Bronchial epithelial cell (primary cell): ENCODE measurements at regions not wholly inside any gene's neighbourhood (a gene's known extent, or its start where the extent isn't known, plus 50 kb on each side); places are given as distances from the start of the nearest gene placed in this dataset.
A peak's percentile ranks its signal among the peaks of the same experiment; 100 is the strongest.

Experiments used
- DNase-seq: peaks from one replicate; pipeline ENCODE4 v3.0.0-alpha.2; 2010; ENCODE audit warnings: low read depth
- FAIRE-seq: peaks from 2 replicates; lab custom pipeline; 2011; peaks lifted over from hg19 to GRCh38; lab: Jason Lieb, UNC
- H3K27me3 ChIP-seq: 2 replicates; pipeline ENCODE4 v1.5.1; 2011; ENCODE audit warnings: low read length; ENCODE audit not compliant: control insufficient read depth, insufficient read depth
- H3K36me3 ChIP-seq: 2 replicates; pipeline ENCODE4 v1.5.1; 2011; ENCODE audit warnings: low read length; ENCODE audit not compliant: control insufficient read depth, insufficient read depth
- H3K4me3 ChIP-seq: 2 replicates; pipeline ENCODE4 v1.5.1; 2011; ENCODE audit warnings: mild to moderate bottlenecking, low read depth, low read length, control low read depth
- CTCF ChIP-seq: IDR thresholded peaks from 2 replicates; pipeline ENCODE4 v1.5.1; 2011; ENCODE audit warnings: mild to moderate bottlenecking, moderate library complexity, low read length, control low read depth, inconsistent platforms; ENCODE audit not compliant: insufficient read depth, severe bottlenecking

- no peak for TF ChIP-seq CTCF
- H3K36me3 ChIP-seq, result no peaks in the 10 kb centered on the region
- no peak overlapping the region for H3K4me3 ChIP-seq
- FAIRE-seq, result no peak
- DNase-seq, result no peak
- H3K27me3 ChIP-seq, result peaks cover 1% of the 10 kb centered on the region
Observed at GRCh38 chr11:15720460-15720859, 605.7 kb downstream of the INSC start.

DNA sequence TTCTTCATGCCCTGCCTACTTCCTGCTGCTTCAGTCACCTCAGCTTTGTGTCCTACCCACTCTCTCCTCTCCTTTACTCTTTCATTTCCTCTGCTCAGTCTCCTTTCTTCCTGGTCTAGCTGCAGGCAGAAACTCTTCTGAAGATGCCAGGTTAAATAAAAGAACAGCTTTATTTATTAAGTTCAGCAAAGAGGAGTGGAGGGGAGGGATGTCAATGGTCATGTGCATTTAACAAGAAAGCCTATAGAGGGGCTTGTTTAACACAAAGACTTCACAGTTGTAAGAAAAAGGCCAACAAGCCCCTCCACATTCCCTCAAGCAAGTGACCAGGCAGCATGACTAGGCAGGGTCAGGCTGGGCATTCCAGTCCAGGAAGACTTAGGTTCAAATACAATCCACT lies 609.2 kb downstream of the INSC start:
- no peaks in the 10 kb centered on the region for H3K27me3 ChIP-seq
- no peak for DNase-seq
- H3K4me3 ChIP-seq, result no peak overlapping the region
- no peak for FAIRE-seq
- no peak for TF ChIP-seq CTCF
- H3K36me3 ChIP-seq, result no peaks in the 10 kb centered on the region

GRCh38 chr11:15724601-15725000 lies 609.9 kb downstream of the INSC start:
- Histone ChIP-seq H3K36me3 (no peaks in the 10 kb centered on the region), H3K27me3 (no peaks in the 10 kb centered on the region), H3K4me3 (no peak overlapping the region)
- FAIRE-seq (no peak), DNase-seq (no peak)
- TF ChIP-seq CTCF, result no peak

DNA sequence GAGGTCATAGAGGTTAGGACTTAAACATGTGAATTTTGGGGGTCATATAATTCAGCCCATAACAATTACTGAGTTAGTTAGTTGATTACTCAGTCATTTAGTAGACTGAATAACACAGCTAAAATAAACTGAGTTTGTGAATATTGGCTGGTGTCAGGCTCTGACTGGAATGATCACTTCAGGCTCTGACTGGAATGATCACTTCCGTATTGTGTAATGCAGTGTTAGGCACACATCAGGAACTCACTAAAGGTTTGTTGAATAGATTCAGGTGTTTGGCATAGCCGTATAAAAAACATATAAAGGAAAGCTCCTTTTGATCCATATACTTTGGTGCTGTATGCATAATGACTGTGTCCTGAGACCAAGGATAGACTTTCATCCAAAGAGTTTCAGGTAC lies 610.5 kb downstream of the INSC start:
- FAIRE-seq (no peak), DNase-seq (peak; percentile 56)
- H3K27me3 ChIP-seq, result no peaks in the 10 kb centered on the region
- no peaks in the 10 kb centered on the region for H3K36me3 ChIP-seq
- no peak for TF ChIP-seq CTCF
- H3K4me3 ChIP-seq, result no peak overlapping the region

DNA sequence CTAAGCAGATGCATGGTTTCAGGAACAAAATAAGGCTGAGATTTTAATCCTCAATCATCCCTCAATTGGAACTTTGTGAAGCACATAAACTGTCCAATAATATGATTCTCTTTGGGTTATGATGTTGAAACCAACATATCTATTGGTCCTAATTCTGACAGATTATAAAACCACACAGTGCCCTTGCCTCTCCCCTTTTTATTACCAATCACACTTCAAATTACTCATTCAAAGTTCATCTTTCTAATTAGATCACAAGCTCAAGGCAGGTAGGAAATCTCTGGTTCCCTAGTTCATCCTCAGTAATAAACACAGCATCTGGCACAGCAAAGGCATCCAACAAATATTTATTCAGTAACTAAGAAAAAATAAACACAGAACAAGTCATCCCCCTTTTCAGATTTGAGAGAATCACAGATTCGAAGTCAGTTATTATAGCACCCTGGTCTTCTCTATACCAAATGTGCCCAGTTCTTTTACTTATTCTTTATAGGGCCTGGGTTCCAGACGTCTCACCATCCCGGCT lies 611.6 kb downstream of the INSC start:
- Histone ChIP-seq H3K4me3 (no peak overlapping the region), H3K27me3 (no peaks in the 10 kb centered on the region), H3K36me3 (no peaks in the 10 kb centered on the region)
- DNase-seq (no peak), FAIRE-seq (no peak)
- TF ChIP-seq CTCF, result no peak

GRCh38 chr11:15726893-15727519 lies 612.3 kb downstream of the INSC start:
- no peaks in the 10 kb centered on the region for H3K27me3 ChIP-seq
- no peak for TF ChIP-seq CTCF
- FAIRE-seq (no peak), DNase-seq (no peak)
- H3K4me3 ChIP-seq, result no peak overlapping the region
- no peaks in the 10 kb centered on the region for H3K36me3 ChIP-seq
